ENCODE measurements at regions not wholly inside any gene's neighbourhood (a gene's known extent, or its start where the extent isn't known, plus 50 kb on each side); places are given as distances from the start of the nearest gene placed in this dataset.

- TF ChIP-seq YY1 (IDR thresholded peaks at IDR 0.05; ENCODE audit: insufficient read depth, insufficient read length) (no peak), ZNF274 (IDR thresholded peaks at IDR 0.05; ENCODE audit: low read depth, low read length) (no peak)
Measured at GRCh38 chr2:37752766-37753165, 81.3 kb upstream of the CDC42EP3 start.

All from NT2/D1 (cell line).